ENCODE measurements at regions not wholly inside any gene's neighbourhood (a gene's known extent, or its start where the extent isn't known, plus 50 kb on each side); places are given as distances from the start of the nearest gene placed in this dataset.

- TF ChIP-seq CTCF (IDR thresholded peaks at IDR 0.05) (no peak), RCOR1 (IDR thresholded peaks at IDR 0.05; ENCODE audit: low read length) (no peak), NRF1 (IDR thresholded peaks at IDR 0.05; ENCODE audit: low read depth, low read length) (no peak), SMC3 (IDR thresholded peaks at IDR 0.05; ENCODE audit: low read depth, low read length) (no peak), POLR2AphosphoS5 (IDR thresholded peaks at IDR 0.05; ENCODE audit: low read depth, low read length) (no peak), EZH2phosphoT487 (IDR thresholded peaks at IDR 0.05; ENCODE audit: borderline replicate concordance, low read depth) (no peak)
These were observed 81.4 kb upstream of the ETV3 start for GRCh38 chr1:157219600-157219999.

All from SK-N-SH (cell line).